ENCODE measurements at regions not wholly inside any gene's neighbourhood (a gene's known extent, or its start where the extent isn't known, plus 50 kb on each side); places are given as distances from the start of the nearest gene placed in this dataset.

DNA sequence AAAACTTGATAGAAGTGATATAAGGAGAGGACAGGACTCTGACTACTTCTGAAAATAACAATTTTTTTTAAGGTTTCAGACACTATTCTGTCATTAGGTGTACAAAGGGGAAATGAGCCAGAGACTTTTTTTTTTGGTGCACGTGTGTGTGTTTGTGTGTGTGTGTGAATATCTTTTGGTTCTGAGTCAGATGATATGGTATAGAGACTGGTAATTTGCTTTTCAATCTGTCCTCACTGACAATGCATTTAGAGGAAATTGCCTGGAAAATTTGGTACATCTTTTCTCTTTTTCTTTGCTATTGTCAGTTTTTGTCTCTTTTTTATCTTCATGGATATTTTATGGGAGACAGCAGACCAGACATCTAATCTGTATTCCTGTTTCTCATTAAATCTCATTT lies 59.3 kb downstream of the DDIT4L start:
- TF ChIP-seq CTCF (IDR thresholded peaks at IDR 0.05; ENCODE audit: insufficient read depth, low read depth, low read length), result no peak
- POLR2A ChIA-PET, result no interaction called here
- CTCF ChIA-PET, result no interaction called here

DNA sequence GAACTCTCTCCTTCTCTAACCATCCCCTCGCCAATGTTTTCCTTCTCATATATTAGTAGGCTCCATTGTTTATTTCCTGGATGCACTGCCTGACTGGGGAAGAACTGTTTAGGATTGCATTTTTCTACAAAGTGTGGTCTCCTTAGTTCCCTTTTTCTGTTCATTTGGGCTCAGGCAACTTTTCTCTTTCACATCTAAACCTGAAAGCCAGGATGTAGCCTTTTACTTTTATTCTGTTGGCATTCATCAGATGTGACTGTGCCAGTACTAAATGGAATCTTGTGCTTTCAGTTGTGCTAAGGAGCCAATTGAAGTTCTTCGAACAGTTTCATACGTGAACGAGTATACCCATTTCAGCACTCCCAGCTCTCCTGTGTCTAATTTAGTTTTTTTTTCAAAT lies 59.8 kb downstream of the DDIT4L start:
- no peak for TF ChIP-seq CTCF (IDR thresholded peaks at IDR 0.05; ENCODE audit: insufficient read depth, low read depth, low read length)
- Histone ChIP-seq H3K4me3 (ENCODE audit: low read depth, low read length) (no peak overlapping the region), H3K27me3 (ENCODE audit: control insufficient read depth, insufficient read depth, low read length) (no peaks in the 10 kb centered on the region), H3K36me3 (ENCODE audit: control insufficient read depth, insufficient read depth, low read length) (no peaks in the 10 kb centered on the region)
- ChIA-PET CTCF (no interaction called here), POLR2A (no interaction called here)
- DNase-seq (ENCODE audit: low read depth), result no peak

More for the DNA sequence above, 59.3 kb downstream of the DDIT4L start:
- no peaks in the 10 kb centered on the region for H3K36me3 ChIP-seq (ENCODE audit: control insufficient read depth, insufficient read depth, low read length)
- no peaks in the 10 kb centered on the region for H3K27me3 ChIP-seq (ENCODE audit: control insufficient read depth, insufficient read depth, low read length)
- H3K4me3 ChIP-seq (ENCODE audit: low read depth, low read length), result no peak overlapping the region
- DNase-seq (ENCODE audit: low read depth), result no peak

DNA sequence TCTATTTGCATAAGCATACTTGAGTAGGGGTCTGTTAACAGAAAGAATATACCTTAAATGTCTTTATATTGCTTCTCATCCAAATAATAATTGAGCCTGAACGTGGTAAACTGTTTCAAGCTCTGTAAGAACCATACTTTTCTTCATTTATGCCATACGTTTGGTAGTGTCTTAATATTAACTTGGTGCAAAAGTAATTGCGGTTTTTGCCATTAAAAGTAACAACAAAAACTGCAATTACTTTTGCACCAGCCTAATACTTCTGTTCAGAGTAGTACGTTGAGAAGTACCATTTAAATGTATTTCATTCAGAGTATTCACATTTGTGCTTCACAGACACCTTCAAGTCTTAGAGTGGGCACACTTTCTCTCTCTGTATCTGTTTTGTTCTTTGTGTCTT lies 60.5 kb downstream of the DDIT4L start:
- no peaks in the 10 kb centered on the region for H3K27me3 ChIP-seq (ENCODE audit: control insufficient read depth, insufficient read depth, low read length)
- POLR2A ChIA-PET, result no interaction called here
- CTCF ChIA-PET, result no interaction called here
- H3K4me3 ChIP-seq (ENCODE audit: low read depth, low read length), result no peak overlapping the region
- H3K36me3 ChIP-seq (ENCODE audit: control insufficient read depth, insufficient read depth, low read length), result no peaks in the 10 kb centered on the region
- no peak for TF ChIP-seq CTCF (IDR thresholded peaks at IDR 0.05; ENCODE audit: insufficient read depth, low read depth, low read length)
- no peak for DNase-seq (ENCODE audit: low read depth)

DNA sequence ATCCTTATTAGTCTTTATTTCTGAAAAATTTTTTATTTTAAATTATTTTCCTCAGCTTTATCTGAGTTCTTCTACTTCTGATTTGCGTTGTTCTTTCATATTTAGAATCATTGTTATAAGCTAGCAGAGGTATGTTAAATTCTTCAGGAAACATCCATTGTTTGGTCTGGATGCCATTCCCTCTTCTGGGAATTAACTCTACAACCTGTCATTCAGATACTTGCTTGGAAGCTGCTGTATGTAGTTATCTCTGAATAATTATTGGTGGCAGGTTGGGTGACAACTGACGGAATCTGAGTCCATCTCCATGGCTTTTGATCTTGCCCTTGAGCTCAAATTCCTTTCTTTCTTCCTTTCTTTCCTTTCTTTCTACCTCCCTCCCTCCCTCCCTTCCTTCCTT lies 61.9 kb downstream of the DDIT4L start:
- CTCF ChIA-PET, result no interaction called here
- no peak for TF ChIP-seq CTCF (IDR thresholded peaks at IDR 0.05; ENCODE audit: insufficient read depth, low read depth, low read length)

DNA sequence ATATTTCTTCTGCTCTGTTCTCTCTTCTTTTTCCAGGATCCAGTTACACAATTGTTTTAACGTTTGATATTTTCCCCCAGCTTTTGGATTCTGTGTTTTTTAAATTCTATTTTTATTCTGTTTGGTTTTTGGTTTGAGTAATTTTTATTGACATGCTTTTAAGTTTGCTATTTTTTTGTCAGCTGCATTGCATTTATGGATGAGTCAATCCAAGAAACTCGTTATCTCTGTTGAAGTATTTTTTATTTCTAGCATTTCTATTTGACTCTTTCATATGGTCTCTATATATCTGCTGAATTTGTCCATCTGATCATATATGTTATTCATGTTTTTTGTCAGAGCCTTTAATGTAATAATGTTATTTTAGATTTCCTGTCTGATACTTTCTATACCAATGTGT lies 65.6 kb downstream of the DDIT4L start:
- ChIA-PET CTCF (no interaction called here), POLR2A (no interaction called here)
- DNase-seq (ENCODE audit: low read depth), result no peak
- Histone ChIP-seq H3K4me3 (ENCODE audit: low read depth, low read length) (no peak overlapping the region), H3K27me3 (ENCODE audit: control insufficient read depth, insufficient read depth, low read length) (no peaks in the 10 kb centered on the region), H3K36me3 (ENCODE audit: control insufficient read depth, insufficient read depth, low read length) (no peaks in the 10 kb centered on the region)
- TF ChIP-seq CTCF (IDR thresholded peaks at IDR 0.05; ENCODE audit: insufficient read depth, low read depth, low read length), result no peak

More for the DNA sequence above, 61.9 kb downstream of the DDIT4L start:
- DNase-seq (ENCODE audit: low read depth), result no peak
- no peaks in the 10 kb centered on the region for H3K36me3 ChIP-seq (ENCODE audit: control insufficient read depth, insufficient read depth, low read length)
- H3K4me3 ChIP-seq (ENCODE audit: low read depth, low read length), result no peak overlapping the region
- POLR2A ChIA-PET, result interaction anchor here (0.7 kb wide), 1 partner anchor 60 kb away, joined by 7 read pairs; no protein-coding TSS in a partner anchor
- H3K27me3 ChIP-seq (ENCODE audit: control insufficient read depth, insufficient read depth, low read length), result no peaks in the 10 kb centered on the region

All from BJ (cell line).